ENCODE measurements at regions not wholly inside any gene's neighbourhood (a gene's known extent, or its start where the extent isn't known, plus 50 kb on each side); places are given as distances from the start of the nearest gene placed in this dataset.

DNA sequence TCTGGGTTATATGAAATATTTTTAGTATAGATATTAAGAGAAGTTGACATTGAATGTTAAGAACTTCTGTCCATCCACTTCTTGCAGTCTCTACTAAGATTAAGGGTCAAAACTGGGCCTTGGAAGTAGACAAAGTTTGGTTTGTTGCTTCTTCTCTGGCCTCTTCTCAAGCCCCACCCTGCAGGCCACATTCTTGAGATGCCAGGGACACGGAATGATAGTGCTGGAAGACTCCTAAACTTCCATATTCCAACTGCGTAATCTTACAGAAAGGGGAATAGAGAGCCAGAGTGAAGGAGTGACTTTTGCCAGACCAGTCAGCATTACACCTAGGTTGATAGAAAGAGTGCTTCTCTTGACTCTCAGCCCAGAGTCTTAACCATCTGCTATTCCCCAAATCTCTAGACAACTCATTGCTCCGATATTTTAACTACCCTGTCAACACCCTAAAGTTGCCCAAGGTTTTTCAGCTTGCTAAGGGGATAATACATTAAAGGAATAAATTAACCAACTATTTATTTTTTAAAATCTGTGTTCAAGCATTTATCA is 136.4 kb upstream of the SYN3 start:
- TF ChIP-seq, protein P1, sequence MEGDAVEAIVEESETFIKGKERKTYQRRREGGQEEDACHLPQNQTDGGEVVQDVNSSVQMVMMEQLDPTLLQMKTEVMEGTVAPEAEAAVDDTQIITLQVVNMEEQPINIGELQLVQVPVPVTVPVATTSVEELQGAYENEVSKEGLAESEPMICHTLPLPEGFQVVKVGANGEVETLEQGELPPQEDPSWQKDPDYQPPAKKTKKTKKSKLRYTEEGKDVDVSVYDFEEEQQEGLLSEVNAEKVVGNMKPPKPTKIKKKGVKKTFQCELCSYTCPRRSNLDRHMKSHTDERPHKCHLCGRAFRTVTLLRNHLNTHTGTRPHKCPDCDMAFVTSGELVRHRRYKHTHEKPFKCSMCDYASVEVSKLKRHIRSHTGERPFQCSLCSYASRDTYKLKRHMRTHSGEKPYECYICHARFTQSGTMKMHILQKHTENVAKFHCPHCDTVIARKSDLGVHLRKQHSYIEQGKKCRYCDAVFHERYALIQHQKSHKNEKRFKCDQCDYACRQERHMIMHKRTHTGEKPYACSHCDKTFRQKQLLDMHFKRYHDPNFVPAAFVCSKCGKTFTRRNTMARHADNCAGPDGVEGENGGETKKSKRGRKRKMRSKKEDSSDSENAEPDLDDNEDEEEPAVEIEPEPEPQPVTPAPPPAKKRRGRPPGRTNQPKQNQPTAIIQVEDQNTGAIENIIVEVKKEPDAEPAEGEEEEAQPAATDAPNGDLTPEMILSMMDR (conservative IDR thresholded peaks at IDR 0.05 in 1 of 2, IDR thresholded peaks at IDR 0.05 in 1 of 2; ENCODE audit: low read depth in 1 of 2, low read length in 2 of 2) = no peak
- no peak for TF ChIP-seq EZH2 (IDR thresholded peaks at IDR 0.05; ENCODE audit: low read length, missing control alignments)
